AG04450 (cell line): ENCODE measurements at regions not wholly inside any gene's neighbourhood (a gene's known extent, or its start where the extent isn't known, plus 50 kb on each side); places are given as distances from the start of the nearest gene placed in this dataset.

Experiments used
- CTCF ChIA-PET: fragments of 300-600, 350-600 bp; formaldehyde crosslinking; extraction: SDS; loops from one replicate; lab custom pipeline; 2022; ENCODE audit warnings: antibody characterized with exemption, inconsistent platforms; lab: Charles Lee
- POLR2A ChIA-PET: fragments of 350-600 bp; formaldehyde crosslinking; extraction: SDS; loops from one replicate; lab custom pipeline; 2021; ENCODE audit warnings: antibody characterized with exemption, inconsistent platforms; lab: Yijun Ruan, JAX
- DNase-seq: peaks from one replicate; pipeline ENCODE4 v3.0.0-alpha.2; 2011; ENCODE audit warnings: low read depth, low spot score
- H3K27ac ChIP-seq: one replicate; pipeline ENCODE4 v1.5.1; 2012; ENCODE audit warnings: low read depth, low read length, control low read depth
- H3K27me3 ChIP-seq: one replicate; pipeline ENCODE4 v1.6.0; 2012; ENCODE audit warnings: low read length; ENCODE audit not compliant: control insufficient read depth, insufficient read depth
- H3K4me3 ChIP-seq: 2 replicates; pipeline ENCODE4 v1.5.1; 2011; ENCODE audit warnings: mild to moderate bottlenecking, low read depth, low read length, control low read depth
- H3K9me3 ChIP-seq: 2 replicates; pipeline ENCODE4 v1.5.1; 2012; ENCODE audit warnings: low read length; ENCODE audit not compliant: control insufficient read depth, insufficient read depth
- TF ChIP-seq, protein P1 (sequence below): IDR thresholded peaks from 2 replicates; pipeline ENCODE4 v1.5.1; 2011; ENCODE audit warnings: low read depth, low read length, control low read depth, inconsistent platforms

DNA sequence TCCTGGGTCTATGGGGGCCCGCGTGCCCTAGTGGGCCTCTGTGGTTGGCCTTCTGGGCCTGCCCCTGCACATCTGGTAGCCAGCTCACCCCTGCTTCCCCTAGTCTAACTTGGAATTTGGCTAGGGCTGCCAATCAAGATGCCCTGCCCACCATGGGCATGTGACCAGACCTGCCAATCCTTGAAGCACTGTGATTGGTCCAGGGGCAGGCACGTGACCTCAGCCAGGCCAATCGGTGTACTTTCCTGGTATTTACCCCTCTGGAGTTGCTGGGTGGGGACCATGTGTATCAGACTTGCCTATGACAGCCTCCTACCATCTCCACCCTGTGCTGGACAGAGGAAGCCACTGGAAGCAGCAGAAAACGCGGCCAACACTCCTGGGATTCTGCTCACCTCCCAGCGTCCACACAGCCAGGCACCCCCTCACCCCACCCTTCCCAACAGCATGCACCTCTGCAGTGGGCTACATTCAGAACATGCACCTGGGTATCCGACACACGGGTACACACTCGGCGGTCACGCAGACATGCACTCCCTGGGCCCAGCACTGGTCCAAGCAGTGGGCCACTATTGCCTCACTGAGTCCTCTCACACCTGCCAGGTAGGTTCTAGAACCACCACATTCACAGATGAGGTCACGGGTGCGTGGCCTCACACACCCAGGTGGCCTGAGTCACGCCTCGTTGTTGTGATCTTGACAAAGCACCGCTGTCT is 96.9 kb downstream of the RBFOX3 start:
- DNase-seq = no peak
- TF ChIP-seq, protein P1, sequence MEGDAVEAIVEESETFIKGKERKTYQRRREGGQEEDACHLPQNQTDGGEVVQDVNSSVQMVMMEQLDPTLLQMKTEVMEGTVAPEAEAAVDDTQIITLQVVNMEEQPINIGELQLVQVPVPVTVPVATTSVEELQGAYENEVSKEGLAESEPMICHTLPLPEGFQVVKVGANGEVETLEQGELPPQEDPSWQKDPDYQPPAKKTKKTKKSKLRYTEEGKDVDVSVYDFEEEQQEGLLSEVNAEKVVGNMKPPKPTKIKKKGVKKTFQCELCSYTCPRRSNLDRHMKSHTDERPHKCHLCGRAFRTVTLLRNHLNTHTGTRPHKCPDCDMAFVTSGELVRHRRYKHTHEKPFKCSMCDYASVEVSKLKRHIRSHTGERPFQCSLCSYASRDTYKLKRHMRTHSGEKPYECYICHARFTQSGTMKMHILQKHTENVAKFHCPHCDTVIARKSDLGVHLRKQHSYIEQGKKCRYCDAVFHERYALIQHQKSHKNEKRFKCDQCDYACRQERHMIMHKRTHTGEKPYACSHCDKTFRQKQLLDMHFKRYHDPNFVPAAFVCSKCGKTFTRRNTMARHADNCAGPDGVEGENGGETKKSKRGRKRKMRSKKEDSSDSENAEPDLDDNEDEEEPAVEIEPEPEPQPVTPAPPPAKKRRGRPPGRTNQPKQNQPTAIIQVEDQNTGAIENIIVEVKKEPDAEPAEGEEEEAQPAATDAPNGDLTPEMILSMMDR = no peak
- CTCF ChIA-PET = no interaction called here
- Histone ChIP-seq H3K4me3 (no peak overlapping the region), H3K9me3 (peaks cover 53% of the 10 kb centered on the region), H3K27me3 (no peaks in the 10 kb centered on the region), H3K27ac (no peak overlapping the region)
- POLR2A ChIA-PET = no interaction called here

DNA sequence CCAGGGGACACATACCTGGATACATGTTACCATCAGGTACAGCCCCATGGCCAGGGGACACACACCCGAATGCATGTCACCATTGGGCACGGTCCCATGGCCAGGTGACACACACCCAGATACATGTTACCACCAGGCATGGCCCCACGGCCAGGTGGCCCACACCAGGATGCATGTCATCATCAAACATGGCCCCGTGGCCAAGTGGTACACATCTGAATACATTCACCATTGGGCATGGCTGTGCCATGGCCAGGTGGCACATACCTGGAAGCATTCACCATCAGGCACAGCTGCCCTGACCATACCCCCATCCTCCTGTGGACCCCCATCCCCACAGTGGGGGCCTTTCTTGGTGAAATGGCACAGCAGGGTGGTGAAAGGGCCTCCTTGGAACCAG is 97.6 kb downstream of the RBFOX3 start:
- Histone ChIP-seq H3K27ac (no peak overlapping the region), H3K27me3 (no peaks in the 10 kb centered on the region), H3K9me3 (peaks cover 60% of the 10 kb centered on the region), H3K4me3 (no peak overlapping the region)
- no peak for DNase-seq
- CTCF ChIA-PET = no interaction called here
- POLR2A ChIA-PET = no interaction called here
- TF ChIP-seq, protein P1 = no peak

DNA sequence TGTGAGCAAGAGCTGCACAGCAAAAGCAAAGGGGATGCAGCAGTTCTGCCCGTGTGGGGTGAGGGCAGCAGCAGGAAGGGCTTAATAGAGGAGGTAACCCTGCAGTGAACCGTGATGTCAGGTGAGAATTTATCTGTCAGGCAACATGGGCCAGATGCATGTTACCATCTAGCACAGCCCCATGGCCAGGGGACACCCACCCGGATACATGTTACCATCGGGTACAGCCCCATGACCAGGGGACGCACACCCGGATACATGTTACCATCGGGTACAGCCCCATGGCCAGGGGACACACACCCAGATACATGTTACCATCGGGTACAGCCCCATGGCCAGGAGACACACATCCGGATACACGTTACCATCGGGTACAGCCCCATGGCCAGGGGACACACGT is 99.4 kb downstream of the RBFOX3 start:
- CTCF ChIA-PET = no interaction called here
- H3K4me3 ChIP-seq = no peak overlapping the region
- peaks cover 77% of the 10 kb centered on the region for H3K9me3 ChIP-seq
- POLR2A ChIA-PET = no interaction called here
- H3K27ac ChIP-seq = no peak overlapping the region
- H3K27me3 ChIP-seq = no peaks in the 10 kb centered on the region
- TF ChIP-seq, protein P1 = no peak
- DNase-seq = no peak

DNA sequence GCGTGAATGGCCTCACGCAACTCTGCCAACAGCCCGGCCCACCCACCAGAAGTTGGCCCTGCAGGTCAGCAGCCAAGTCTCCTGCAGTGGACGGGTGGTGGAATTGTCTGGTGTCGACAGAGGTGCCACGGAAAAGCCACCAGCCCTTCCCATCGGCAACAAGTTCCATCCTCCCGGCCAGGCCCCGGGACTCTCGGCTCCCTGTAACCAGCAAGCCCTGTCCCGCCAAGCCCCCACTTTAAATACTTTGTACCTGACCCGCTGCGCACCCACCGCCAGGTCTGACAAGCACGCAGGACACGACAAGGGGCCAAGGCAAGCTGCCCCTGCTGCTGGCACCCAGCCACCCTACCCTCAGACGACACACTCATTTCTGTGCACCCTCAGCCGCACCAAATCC is 100.8 kb downstream of the RBFOX3 start:
- H3K9me3 ChIP-seq = peaks cover 77% of the 10 kb centered on the region
- TF ChIP-seq, protein P1 = no peak
- CTCF ChIA-PET = no interaction called here
- no peak overlapping the region for H3K27ac ChIP-seq
- no peaks in the 10 kb centered on the region for H3K27me3 ChIP-seq
- no peak overlapping the region for H3K4me3 ChIP-seq
- POLR2A ChIA-PET = no interaction called here
- no peak for DNase-seq

DNA sequence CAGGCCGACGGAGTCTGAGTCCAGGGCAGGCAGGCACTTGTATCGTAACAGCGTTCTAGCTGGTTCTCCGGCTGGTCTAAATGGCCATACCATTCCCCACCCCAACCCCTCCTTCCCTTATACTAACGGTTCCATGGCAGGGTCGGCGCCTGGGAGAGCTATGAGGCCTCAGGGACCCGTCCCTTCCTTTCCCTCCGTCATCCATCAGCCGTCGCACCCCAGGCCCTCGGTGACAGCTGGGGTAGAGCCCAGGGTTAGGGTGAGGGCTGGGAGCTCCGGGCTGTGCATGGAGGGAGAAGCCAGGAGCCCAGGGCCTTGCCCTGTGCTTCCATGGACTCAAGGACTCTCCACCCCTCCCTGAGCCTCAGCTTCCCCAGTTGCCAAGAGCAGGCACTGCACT is 101.4 kb downstream of the RBFOX3 start:
- CTCF ChIA-PET = no interaction called here
- DNase-seq = no peak
- Histone ChIP-seq H3K27ac (no peak overlapping the region), H3K9me3 (peaks cover 77% of the 10 kb centered on the region), H3K27me3 (no peaks in the 10 kb centered on the region), H3K4me3 (no peak overlapping the region)
- TF ChIP-seq, protein P1 = no peak
- POLR2A ChIA-PET = no interaction called here
